ENCODE measurements at regions not wholly inside any gene's neighbourhood (a gene's known extent, or its start where the extent isn't known, plus 50 kb on each side); places are given as distances from the start of the nearest gene placed in this dataset.

DNA sequence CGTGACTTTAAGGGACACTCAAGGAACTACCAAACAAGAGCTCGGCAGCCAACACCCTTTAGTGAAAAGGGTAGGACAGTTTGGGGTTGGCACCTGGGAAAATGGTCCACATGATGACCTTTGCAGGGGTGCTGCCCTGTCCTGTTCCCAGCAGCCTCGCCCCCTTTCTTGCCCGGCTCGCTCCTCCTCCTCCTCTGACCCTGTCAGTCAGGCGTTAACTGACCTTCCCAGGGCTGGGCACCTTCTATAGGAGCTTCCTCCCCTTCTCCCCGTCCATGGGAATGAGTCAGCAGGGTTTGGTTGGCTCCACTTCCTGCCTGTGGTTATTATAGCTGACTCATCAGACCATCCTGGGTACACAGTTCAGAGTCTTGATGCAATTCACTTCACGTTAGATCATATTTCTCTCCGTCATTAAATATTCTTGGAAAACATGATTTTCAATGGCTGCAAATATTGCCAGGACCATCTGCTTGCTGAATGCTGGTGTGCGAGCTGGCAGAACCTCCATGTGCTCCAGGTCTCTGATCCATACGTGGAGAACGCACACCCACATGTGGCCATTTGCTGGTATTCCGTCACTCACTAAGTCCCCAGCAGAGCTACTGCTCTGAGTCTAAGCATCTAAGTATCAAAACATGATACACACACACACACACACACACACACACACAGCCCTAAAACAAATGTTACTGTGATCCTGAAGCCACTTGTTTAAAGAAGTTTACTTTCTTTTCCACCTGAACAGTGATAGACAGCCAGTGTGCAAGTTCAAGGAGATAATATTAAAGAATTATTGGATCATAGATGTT, 185.0 kb downstream of the ANAPC1 start:
- peaks cover 4% of the 10 kb centered on the region for H3K4me1 ChIP-seq
- intact Hi-C loops (cut with DNase I; ENCODE audit: low total_unique reads), result no loop called here
- H3K27me3 ChIP-seq, result no peaks in the 10 kb centered on the region
- no peak overlapping the region for H3K4me3 ChIP-seq
- 70 to 72% methylated on average over 13 of the region's 13 CpGs for WGBS, 2 donors
- no peak overlapping the region for H3K27ac ChIP-seq
- TF ChIP-seq POLR2A (IDR thresholded peaks at IDR 0.05), result no peak
- TF ChIP-seq, protein P1, sequence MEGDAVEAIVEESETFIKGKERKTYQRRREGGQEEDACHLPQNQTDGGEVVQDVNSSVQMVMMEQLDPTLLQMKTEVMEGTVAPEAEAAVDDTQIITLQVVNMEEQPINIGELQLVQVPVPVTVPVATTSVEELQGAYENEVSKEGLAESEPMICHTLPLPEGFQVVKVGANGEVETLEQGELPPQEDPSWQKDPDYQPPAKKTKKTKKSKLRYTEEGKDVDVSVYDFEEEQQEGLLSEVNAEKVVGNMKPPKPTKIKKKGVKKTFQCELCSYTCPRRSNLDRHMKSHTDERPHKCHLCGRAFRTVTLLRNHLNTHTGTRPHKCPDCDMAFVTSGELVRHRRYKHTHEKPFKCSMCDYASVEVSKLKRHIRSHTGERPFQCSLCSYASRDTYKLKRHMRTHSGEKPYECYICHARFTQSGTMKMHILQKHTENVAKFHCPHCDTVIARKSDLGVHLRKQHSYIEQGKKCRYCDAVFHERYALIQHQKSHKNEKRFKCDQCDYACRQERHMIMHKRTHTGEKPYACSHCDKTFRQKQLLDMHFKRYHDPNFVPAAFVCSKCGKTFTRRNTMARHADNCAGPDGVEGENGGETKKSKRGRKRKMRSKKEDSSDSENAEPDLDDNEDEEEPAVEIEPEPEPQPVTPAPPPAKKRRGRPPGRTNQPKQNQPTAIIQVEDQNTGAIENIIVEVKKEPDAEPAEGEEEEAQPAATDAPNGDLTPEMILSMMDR (IDR thresholded peaks at IDR 0.05), result no peak
- no peaks in the 10 kb centered on the region for H3K36me3 ChIP-seq (ENCODE audit: low read depth, missing control alignments)
- DNase-seq, result peak; percentile 37
- H3K9me3 ChIP-seq, result no peaks in the 10 kb centered on the region

- Histone ChIP-seq H3K36me3 (ENCODE audit: low read depth, missing control alignments) (no peaks in the 10 kb centered on the region), H3K27me3 (no peaks in the 10 kb centered on the region), H3K4me3 (no peak overlapping the region), H3K4me1 (peaks cover 4% of the 10 kb centered on the region), H3K9me3 (no peaks in the 10 kb centered on the region), H3K27ac (no peak overlapping the region)
- no peak for TF ChIP-seq POLR2A (IDR thresholded peaks at IDR 0.05)
- TF ChIP-seq, protein P1 (IDR thresholded peaks at IDR 0.05), result no peak
- intact Hi-C loops (cut with DNase I; ENCODE audit: low total_unique reads), result no loop called here
- WGBS, 2 donors, result 92 to 95% methylated on average over 4 of the region's 4 CpGs
- no peak for DNase-seq
These were observed 182.7 kb downstream of the ANAPC1 start for GRCh38 chr2:111701266-111701665.

- Histone ChIP-seq H3K27ac (no peak overlapping the region), H3K4me3 (no peak overlapping the region), H3K9me3 (no peaks in the 10 kb centered on the region), H3K27me3 (no peaks in the 10 kb centered on the region), H3K36me3 (ENCODE audit: low read depth, missing control alignments) (no peaks in the 10 kb centered on the region), H3K4me1 (peaks cover 4% of the 10 kb centered on the region)
- 86 to 93% methylated on average over 8 of the region's 8 CpGs for WGBS, 2 donors
- no peak for DNase-seq
- intact Hi-C loops (cut with DNase I; ENCODE audit: low total_unique reads), result no loop called here
- TF ChIP-seq, protein P1 (IDR thresholded peaks at IDR 0.05), result no peak
- TF ChIP-seq POLR2A (IDR thresholded peaks at IDR 0.05), result no peak
These were observed 182.2 kb downstream of the ANAPC1 start for GRCh38 chr2:111701798-111702118.

DNA sequence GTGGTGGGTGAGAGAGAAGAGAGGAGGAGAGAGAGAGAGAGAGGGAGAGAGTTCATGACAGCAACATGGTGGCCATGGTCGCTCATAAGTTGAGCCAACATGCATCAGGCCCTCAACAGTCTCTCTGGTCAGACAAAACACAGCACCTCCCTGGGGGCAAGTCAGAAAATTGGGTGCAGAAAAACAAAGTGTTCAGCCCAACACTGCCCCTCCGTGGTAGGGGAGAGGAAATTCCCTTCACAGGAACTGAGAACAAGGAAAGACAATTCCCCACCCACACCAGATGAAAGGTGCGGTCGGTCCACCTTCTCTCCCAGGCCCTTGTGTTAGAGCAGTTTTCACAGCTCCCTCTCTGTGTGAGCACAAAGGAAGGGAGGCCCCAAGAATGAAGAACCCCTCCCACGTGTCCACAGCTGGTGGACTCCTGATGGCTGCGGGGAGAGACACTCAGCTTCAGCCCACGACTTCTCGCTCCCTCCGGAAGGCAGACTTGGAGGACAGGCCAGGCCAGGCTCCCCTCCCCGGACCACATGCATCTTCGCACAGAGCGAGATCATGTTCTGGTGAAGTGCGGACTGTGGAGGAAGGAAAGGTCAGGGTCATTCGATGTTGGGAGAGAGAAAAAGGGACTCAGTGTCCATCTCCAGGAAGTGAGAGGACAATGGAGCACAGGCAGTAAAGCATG, 181.7 kb downstream of the ANAPC1 start:
- 28 to 45% methylated on average over 14 of the region's 14 CpGs for WGBS, 2 donors
- DNase-seq, result peak; percentile 26
- intact Hi-C loops (cut with DNase I; ENCODE audit: low total_unique reads), result no loop called here

More for the DNA sequence above, 181.7 kb downstream of the ANAPC1 start:
- Histone ChIP-seq H3K4me3 (no peak overlapping the region), H3K27ac (no peak overlapping the region), H3K36me3 (ENCODE audit: low read depth, missing control alignments) (no peaks in the 10 kb centered on the region), H3K27me3 (no peaks in the 10 kb centered on the region), H3K9me3 (no peaks in the 10 kb centered on the region), H3K4me1 (peaks cover 4% of the 10 kb centered on the region)
- TF ChIP-seq, protein P1 (IDR thresholded peaks at IDR 0.05), result peak; percentile 34 to 57 (median 47)
- TF ChIP-seq POLR2A (IDR thresholded peaks at IDR 0.05), result no peak
